ENCODE measurements at regions not wholly inside any gene's neighbourhood (a gene's known extent, or its start where the extent isn't known, plus 50 kb on each side); places are given as distances from the start of the nearest gene placed in this dataset.

GRCh38 chr7:33823913-33824312 is 81.4 kb upstream of the BMPER start:
- DNase-seq (ENCODE audit: insufficient read length, low spot score) (no peak), FAIRE-seq (no peak)
- no peak for TF ChIP-seq POLR2A (IDR thresholded peaks at IDR 0.05; ENCODE audit: low read depth, low read length)

GRCh38 chr7:33824911-33825459 is 80.4 kb upstream of the BMPER start:
- no peak for FAIRE-seq
- TF ChIP-seq POLR2A (IDR thresholded peaks at IDR 0.05; ENCODE audit: low read depth, low read length), result no peak
- no peak for DNase-seq (ENCODE audit: insufficient read length, low spot score)

- DNase-seq (ENCODE audit: insufficient read length, low spot score) (no peak), FAIRE-seq (no peak)
- TF ChIP-seq POLR2A (IDR thresholded peaks at IDR 0.05; ENCODE audit: low read depth, low read length), result no peak
These were observed 79.7 kb upstream of the BMPER start for GRCh38 chr7:33825644-33826043.

- no peak for TF ChIP-seq POLR2A (IDR thresholded peaks at IDR 0.05; ENCODE audit: low read depth, low read length)
- FAIRE-seq, result no peak
- DNase-seq (ENCODE audit: insufficient read length, low spot score), result no peak
These were observed 75.8 kb upstream of the BMPER start for GRCh38 chr7:33829536-33829935.

GRCh38 chr7:33831389-33832141 is 73.8 kb upstream of the BMPER start:
- DNase-seq (ENCODE audit: insufficient read length, low spot score) (no peak), FAIRE-seq (no peak)

GRCh38 chr7:33832271-33832721 is 73.0 kb upstream of the BMPER start:
- FAIRE-seq (no peak), DNase-seq (ENCODE audit: insufficient read length, low spot score) (no peak)
- no peak for TF ChIP-seq POLR2A (IDR thresholded peaks at IDR 0.05; ENCODE audit: low read depth, low read length)

More at GRCh38 chr7:33831389-33832141, 73.8 kb upstream of the BMPER start:
- TF ChIP-seq POLR2A (IDR thresholded peaks at IDR 0.05; ENCODE audit: low read depth, low read length), result no peak

GRCh38 chr7:33836797-33837355 is 68.5 kb upstream of the BMPER start:
- no peak for TF ChIP-seq POLR2A (IDR thresholded peaks at IDR 0.05; ENCODE audit: low read depth, low read length)
- no peak for DNase-seq (ENCODE audit: insufficient read length, low spot score)

GRCh38 chr7:33837356-33837851 is 67.9 kb upstream of the BMPER start:
- FAIRE-seq (no peak), DNase-seq (ENCODE audit: insufficient read length, low spot score) (no peak)
- TF ChIP-seq POLR2A (IDR thresholded peaks at IDR 0.05; ENCODE audit: low read depth, low read length), result no peak

More at GRCh38 chr7:33836797-33837355, 68.5 kb upstream of the BMPER start:
- FAIRE-seq, result no peak

- no peak for FAIRE-seq
- no peak for TF ChIP-seq POLR2A (IDR thresholded peaks at IDR 0.05; ENCODE audit: low read depth, low read length)
- DNase-seq (ENCODE audit: insufficient read length, low spot score), result no peak
These were observed 64.3 kb upstream of the BMPER start for GRCh38 chr7:33841031-33841430.

GRCh38 chr7:33841705-33842129 is 63.6 kb upstream of the BMPER start:
- TF ChIP-seq POLR2A (IDR thresholded peaks at IDR 0.05; ENCODE audit: low read depth, low read length), result no peak
- DNase-seq (ENCODE audit: insufficient read length, low spot score), result no peak
- no peak for FAIRE-seq

- no peak for FAIRE-seq
- DNase-seq (ENCODE audit: insufficient read length, low spot score), result no peak
- no peak for TF ChIP-seq POLR2A (IDR thresholded peaks at IDR 0.05; ENCODE audit: low read depth, low read length)
These were observed 63.2 kb upstream of the BMPER start for GRCh38 chr7:33842150-33842549.

GRCh38 chr7:33845991-33846509 is 59.3 kb upstream of the BMPER start:
- no peak for TF ChIP-seq POLR2A (IDR thresholded peaks at IDR 0.05; ENCODE audit: low read depth, low read length)
- no peak for FAIRE-seq
- DNase-seq (ENCODE audit: insufficient read length, low spot score), result no peak

GRCh38 chr7:33849004-33849403 is 56.3 kb upstream of the BMPER start:
- no peak for FAIRE-seq
- no peak for TF ChIP-seq POLR2A (IDR thresholded peaks at IDR 0.05; ENCODE audit: low read depth, low read length)

GRCh38 chr7:33849971-33850559 is 55.3 kb upstream of the BMPER start:
- no peak for TF ChIP-seq POLR2A (IDR thresholded peaks at IDR 0.05; ENCODE audit: low read depth, low read length)
- DNase-seq (ENCODE audit: insufficient read length, low spot score), result no peak
- no peak for FAIRE-seq

More at GRCh38 chr7:33849004-33849403, 56.3 kb upstream of the BMPER start:
- DNase-seq (ENCODE audit: insufficient read length, low spot score), result no peak

Data from H54 (cell line).